DMS 273 treated with DMSO at 0.1 percent for 48 hours (cell line): ENCODE measurements at regions not wholly inside any gene's neighbourhood (a gene's known extent, or its start where the extent isn't known, plus 50 kb on each side); places are given as distances from the start of the nearest gene placed in this dataset.
"Not testable (repeated sequence)": the region's sequence is repeated elsewhere in the genome, so short reads cannot be mapped to it uniquely, and the experiment has no call there.

Source experiments
- DNase-seq: peaks from one replicate; lab custom pipeline; 2025; lab: John Stamatoyannopoulos, UW

DNA sequence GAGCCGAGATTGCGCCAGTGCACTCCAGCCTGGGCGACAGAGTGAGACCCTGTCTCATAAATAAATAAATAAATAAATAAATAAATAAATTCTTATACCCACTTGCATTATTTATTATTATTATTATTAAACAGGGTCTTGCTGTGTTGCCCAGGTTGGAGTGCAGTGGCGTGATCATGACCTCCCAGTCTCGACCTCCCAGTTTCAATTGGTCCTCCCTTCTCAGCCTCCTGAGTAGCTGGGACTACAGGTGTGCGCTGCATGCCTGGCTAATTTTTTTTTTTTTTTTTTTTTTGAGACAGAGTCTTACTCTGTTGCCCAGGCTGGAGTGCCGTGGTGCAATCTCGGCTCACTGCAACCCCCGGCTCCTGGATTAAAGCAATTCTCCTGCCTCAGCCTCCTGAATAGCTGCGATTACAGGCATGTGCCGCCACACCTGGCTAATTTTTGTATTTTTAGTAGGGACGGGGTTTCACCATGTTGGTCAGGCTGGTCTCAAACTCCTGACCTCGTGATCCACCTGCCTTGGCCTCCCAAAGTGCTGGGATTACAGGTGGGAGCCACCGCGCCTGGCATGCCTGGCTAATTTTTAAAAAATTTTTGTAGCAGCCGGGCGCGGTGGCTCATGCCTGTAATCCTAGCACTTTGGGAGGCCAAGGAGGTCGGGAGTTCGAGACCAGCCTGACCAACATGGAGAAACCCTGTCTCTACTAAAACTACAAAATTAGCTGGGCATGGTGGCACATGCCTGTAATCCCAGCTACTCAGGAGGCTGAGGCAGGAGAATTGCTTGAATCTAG lies 150.2 kb downstream of the SEC14L1 start:
- DNase-seq: not testable (repeated sequence)

DNA sequence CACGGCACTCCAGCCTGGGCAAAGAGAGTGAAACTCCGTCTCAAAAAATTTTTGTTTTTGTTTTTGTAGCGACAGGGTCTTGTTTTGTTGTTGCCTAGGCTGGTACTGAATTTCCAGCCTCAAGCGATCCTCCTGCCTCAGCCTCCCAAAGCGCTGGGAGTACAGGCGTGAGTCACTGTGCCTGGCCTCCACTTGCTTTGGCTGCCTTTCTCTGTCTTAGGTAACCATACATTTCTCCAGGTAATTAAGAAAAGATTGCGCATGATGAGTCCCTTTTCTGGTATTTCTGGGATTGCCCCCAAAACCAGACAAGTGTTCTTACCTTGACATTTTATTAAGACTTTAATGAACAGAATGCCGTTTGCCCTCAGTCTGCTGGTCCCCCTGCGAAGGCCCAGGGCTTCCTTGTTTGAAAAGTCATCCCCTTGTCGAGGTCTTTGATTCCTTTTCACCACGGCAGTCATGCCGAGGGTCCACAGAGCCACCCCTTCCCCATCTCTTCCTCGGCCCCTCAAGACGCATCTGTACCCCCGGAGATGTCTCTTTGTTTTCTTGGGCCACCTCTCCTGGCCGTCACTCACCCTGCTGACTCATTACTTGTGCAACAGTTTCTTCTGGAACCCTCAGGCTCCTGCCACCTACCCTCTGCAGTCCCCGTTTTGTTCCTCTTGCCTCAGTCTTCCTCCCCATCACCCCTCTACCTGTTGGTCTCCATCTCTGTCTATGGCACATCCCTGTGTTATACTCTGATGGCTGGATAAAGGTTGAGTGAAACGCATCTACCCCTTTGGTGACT lies 151.0 kb downstream of the SEC14L1 start:
- DNase-seq: no peak

DNA sequence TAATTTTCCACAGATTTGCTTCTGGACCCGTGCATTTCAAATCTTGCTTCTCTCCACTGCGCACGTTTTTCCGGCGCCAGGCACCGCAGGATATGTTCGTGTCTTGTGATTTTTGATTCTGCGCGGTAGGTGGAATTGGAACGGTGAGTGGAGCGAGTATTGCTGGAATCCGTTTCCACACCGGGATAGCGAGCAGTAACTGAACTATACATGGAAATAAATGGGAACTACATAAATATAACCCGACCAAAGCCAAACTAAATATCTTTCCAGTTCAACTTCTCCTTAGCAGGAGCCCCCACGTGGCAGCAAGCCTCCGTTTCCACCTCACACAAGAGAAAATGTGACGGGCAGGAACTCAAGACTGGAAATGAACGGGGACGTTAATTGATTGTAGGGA lies 154.0 kb downstream of the SEC14L1 start:
- no peak for DNase-seq

DNA sequence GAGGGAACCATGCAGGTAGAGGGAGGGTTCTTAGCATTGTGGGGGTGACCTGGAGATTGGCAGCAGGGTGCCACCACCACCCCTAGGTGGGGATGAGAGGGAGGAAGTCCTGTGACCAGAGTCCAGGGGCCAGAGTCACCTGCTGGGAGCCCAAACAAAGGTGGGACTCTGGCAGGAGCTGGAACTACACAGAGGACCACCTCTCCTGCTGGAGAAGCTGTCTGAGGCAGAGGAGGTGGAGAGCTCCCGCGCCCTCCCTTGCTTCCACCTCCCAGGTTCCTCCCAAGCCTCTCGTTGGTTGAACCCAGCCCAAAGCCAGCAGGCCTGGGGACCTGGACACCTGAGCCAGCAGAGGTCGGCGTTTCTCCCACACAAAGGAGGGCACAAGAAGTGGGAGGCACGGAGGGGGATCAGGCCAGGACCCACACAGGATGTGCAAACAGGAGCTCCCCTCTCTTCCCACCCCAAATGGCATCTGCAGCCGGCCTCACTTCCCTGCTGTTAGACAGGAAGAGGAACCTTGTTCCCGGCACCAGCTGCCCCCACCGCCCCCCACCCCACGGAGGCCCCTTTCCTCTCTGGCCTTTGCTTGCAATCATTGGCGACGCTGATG lies 154.6 kb downstream of the SEC14L1 start:
- no peak for DNase-seq

DNA sequence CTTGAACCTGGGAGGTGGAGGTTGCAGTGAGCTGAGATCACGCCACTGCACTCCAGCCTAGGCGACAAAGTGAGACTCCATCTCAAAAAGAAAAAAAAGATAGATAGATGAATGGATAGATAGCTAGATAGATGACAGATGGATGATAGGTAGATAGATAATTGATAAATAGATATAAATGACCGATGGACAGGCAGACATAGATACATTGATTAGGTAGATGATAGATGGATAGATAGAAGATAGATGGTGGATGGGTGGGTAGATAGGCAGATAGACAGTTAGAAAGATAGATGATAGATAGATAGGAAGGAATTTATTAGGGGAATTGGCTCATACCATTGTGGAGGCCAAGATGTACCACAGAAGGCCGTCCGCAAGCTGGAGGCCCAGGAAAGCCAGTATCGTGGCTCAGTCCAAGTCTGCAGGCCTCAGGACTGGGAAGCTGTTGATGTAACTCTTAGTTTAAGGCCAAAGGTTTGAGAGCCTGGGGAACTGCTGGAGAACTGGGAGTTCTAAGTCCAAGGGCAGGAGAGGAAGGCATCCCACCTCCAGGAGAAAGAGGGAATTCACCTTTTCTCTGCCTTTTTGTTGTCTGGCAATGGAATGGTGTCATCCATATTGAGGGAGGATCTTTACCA lies 156.1 kb downstream of the SEC14L1 start:
- no peak for DNase-seq

DNA sequence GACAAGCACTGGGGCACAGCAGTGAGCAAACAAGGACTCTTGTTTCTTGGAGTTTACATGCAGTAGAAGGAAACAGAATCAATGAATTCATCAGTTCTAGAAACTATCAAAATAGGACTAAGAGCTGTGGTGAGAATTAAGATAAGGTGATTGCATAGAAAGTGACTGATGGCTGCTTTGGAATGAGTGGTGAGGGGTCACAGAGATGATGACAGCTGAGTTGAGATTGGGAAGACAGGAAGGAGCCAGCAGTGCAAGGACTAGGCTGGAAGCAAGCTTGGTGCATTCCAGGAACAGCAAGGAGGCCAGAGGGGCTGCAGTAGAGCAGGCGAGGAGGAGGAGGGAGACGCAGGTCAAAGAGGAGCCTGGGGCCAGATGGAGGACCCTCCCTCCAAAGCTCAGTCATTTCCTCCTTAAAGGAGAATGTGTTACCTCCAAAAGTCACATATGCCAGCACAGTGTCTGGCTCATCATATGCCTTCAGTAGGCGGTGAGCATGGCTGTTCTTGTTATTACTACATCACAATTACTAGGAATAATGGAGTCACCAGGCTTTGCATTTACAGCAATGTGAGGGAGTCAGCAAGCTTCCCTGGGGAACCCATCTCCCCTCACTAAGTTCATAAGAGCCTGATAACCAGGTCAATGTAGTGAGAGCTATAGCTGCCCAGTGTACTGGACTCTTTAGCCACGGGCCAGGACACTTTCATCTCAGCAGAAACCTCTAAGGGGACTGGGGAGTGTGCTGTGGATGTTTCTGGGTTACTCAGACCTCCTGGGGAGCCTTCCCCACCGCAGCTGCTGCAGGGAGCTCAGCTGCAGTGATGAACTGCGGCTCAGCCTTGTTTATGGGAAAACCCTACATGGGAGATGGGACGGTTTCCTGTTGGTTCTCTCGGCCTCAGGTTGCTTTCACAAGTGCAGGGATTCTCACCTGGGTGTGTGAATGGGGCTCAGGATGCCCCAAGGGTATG lies 157.2 kb downstream of the SEC14L1 start:
- no peak for DNase-seq

DNA sequence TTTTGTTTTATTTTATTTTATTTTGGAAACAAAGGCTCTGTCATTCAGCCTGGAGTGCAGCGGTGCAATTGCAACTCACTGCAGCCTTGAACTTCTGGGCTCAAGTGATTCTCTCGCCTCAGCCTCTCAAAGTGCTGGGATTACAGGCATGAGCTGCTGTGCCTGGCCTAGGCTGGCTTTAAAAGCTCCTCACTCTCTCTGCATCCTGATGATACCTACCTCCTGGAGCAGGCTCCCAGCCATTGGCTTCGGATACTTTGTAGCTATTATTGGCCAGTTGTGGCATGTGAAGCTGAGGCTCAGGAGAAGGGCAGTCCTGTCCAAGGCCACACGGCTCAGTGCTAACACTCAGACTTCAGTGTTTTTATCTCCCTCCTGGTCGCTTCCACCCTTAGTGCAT lies 158.0 kb downstream of the SEC14L1 start:
- DNase-seq: no peak

DNA sequence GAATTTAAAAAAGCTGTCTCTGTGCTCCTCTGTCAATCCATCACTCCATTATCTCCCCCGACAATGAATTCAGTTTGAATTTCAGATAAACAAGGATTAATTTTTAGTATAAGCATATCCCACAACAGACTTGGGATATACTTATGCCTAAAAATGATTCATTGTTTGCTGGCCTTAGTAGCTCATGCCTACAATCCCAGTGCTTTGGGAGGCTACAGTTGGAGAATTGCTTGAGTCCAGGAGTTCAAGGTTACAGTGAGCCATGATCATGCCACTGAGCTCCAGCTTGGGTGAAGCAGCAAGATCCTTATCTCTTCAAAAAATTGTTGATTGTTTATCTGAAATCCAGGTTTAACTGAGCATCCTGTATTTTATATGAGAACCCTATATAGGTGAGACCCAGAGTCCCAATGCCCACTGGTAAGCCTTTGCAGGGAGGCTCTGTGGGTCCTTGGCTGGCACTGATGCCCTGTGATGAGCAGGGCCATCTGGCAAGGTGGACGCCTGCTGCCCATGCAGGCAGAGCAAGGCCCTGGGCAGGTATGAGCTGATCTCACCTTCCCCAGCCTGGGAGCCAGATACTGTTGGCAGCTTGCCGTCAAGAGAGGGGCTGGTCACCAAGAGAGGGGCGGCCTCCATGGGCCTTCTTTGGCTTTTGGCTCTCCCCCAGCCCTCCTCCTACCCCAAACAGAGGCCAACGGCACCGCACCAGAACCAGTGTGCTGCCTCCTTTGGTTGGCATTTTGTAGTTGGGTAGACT lies 158.7 kb downstream of the SEC14L1 start:
- no peak for DNase-seq

DNA sequence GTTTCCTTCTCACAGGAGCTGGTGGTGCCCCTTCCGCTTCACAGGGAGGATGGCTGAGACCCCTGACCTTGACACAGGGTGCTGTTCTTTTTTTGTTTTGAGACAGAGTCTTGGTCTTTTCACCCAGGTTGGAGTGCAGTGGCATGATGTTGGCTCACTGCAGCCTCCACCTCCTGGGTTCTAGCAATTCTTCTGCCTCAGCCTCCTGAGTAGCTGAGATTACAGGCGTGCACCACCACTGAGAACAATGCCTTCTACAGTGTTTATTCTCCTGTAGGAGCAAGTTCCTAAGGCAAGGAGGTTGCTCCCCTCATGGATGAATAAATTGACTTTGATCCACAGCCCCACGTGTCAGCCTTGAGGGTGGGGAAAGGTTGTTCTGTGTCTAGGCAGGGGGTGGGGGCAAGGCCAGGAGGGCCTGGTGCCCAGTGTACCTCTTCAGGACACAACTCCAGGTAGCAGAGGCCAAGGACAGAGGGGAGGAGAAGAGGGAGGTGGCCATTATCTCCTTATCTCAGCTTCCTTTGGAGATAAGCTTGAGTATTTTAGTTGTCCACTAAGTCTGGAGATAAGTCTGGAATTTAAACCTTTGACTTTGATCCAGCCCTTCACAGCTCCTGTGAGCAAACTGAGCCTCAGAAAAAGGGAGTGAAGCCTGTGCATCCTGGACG lies 159.4 kb downstream of the SEC14L1 start:
- no peak for DNase-seq

DNA sequence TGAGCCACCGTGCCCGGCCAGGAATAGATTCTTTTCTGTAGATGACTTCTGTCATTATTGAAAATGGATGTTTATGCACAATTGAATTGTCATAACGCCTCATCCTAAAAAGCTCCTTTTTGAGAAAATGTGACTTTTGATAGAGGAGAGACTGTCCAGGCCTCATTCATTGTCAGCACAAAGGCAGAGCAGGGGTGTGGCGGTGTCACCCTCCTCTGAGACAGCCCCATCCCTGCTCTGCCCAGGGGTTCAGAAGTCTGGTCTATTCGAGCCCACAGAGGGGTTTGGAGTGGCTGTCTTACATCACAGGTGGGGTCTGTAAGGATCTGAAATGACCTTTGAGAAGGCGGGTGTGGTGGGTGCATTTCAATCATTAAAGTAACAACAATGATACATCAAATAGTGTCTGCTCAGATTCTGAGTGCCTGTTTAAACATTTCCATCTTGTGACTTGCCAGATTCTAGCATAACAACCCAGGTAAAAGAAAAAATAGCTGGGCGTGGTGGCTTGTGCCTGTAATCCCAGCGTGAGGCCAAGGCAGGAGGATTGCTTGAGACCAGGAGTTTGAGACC lies 161.0 kb downstream of the SEC14L1 start:
- DNase-seq: no peak

DNA sequence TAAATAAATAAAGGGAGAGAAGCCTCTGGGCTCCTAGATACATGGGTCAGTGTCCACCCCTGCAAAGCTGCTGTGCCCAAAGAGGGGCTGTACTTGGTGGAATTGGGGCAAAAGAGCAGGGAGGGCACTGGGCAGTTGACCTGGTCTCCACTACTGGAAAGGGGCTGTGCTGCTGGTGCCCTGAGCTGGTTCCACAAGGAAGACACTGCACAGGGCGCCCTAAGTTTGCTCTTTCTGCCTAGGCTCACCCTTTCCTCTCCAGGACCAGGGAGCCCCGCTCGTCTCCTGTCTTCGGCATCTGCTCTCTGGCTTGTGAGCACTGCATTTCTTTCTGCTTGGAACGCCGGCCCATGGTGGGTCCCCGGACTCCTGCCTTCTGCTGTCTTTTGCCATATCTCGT lies 161.9 kb downstream of the SEC14L1 start:
- no peak for DNase-seq

DNA sequence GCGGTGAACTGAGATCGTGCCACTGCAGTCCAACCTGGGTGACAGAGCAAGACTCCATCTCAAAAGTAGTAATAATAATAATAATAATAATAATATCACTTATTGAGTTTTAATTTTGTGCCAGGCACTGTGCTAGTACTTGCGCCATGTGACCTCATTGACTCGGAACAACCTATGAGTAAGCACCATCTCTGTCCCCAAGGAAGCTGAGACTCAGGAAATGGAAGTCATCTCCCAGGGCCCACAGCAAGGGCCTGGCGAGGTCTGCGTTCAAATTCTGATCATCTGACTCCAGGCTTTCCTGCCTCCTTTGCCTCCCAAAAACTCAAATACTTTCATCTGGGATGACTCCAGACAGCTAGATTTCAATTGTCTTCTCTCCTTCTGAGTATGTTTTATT lies 162.9 kb downstream of the SEC14L1 start:
- no peak for DNase-seq

DNA sequence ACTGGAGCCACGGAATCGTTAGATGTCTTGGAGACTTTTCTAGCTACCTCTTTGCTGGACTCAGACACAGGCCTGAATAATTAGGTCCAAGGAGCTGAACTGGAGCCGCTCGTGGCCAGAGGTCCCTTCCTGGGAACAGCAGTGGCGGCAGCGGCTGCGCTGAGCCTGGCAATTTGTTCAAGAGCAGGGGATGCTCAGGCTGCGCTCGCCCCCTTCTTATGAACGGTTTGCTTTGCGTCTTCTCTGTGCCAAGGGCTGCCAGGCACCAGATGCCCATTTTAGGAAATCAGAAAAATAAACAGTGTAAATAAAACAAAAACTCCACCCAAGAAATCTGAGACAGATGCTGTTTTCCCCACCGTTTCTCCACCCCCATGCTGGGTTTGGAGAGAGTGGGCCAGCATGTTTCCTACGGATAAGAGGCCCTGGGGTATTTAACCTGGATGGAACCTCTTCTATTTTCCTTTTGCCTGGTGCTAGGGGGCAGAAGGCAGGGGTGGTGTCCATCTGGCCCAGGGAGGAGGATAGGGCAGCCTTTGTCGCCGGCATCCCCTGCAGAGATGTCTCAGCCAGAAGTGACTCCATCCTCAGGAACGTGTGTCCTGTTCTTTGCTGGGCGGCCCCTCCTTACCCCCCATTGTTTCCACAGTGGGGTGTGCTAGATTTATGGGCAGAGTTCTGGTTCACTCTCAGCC lies 163.4 kb downstream of the SEC14L1 start:
- no peak for DNase-seq

DNA sequence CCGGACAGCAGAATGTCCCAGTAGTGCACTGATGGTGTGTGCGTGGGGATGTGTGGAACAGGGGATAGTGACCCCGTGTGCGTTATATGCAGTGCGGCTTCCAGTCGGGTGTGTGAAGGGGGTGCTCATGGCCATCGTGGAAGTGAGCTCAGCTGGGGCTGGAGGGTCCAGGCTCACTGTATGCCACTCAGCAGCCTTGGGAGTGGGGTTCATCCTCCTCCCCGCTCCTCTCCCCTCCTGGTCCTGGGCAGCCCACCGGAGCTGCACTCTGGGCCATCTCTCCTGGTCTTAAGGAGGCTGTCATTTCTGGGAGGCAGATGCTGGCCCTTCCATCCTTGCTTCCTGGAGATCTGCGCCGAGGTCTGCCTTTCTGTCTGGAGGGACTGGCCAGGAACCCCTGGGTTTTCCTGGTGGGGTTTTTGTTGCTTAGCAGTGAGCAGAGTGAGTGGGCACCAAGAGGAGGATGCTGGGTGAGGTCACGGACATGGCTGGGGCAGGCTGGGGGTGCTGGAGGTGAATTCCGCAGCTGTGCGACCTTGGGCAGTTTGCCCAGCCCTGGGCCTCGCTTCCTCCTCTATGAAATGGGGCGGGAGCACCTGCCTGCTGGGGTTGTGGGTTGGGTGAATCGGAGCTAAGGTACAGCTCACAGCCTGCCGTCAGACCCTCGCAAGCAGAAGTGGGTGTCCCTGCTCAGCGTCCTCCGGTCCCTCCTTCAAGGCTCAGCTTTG lies 164.1 kb downstream of the SEC14L1 start:
- no peak for DNase-seq

DNA sequence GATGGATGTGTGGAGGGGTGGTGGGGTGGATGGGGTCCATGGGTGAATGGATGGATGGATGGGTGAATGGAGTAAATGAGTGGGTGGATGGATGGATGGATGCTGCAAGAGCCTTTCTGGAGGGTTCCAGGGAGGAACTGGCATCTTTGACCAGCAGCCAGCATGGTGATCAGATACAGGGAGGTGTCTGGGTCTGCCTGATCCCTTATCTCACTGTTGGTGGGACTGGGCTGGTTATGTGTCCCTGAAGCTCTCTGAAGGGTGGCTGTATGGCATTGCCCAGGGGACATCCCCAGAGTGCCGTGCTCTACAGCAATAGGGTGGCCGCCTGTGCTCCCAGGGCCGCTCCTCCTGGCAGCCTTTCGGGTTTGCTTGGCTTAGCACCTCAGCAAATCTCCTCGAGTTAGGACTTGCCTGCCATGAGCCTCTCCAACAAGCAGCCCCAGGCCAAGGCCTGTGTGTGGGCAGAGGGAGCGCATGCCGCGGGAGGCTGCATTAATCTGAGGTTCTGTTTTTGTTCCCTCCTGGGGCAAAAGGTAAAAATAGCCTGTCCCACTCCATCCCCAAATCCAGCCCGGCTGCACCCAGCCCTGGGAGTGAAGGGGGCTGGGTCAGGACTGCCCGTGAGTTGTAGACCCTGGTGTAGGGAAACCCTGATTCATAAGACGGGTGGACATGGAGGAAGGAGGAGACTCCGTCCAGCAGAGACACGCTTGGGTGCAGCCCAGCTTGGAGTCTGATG lies 165.4 kb downstream of the SEC14L1 start:
- no peak for DNase-seq

DNA sequence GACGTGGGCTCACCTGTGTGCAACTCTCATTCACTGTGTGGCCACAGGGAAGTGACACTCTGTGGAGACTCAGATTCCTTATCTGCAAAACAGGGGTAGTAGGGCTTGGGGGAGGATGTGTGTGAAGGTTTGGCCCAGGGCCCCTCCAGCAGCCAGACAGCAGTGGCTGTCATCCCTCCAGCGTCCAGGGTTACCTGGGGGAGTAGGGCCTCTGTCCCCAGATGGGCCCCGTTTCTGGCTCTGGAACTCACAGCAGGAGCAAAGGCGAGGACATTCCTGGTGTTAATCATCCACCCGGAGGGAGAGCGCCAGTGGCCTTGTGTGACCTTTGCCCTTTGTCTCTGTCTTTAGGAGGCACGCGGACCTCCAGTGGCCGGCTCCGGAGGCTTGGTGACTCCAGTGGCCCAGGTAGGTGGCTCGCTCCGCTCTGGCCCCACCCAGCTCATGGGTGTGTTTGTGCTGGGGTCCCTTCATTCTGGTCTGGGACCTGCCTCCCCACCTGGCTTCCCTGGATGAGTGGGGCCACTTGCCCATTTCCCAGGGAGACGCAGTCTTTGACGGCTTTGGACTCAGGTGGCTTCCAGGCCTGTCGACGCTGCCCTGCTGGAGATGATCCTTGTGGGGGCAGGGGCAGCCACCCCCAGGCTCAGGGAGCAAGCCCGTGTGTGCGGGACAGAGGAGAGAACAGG lies 166.2 kb downstream of the SEC14L1 start:
- no peak for DNase-seq
